Ectodermal cell (in vitro differentiated cells): ENCODE measurements at regions not wholly inside any gene's neighbourhood (a gene's known extent, or its start where the extent isn't known, plus 50 kb on each side); places are given as distances from the start of the nearest gene placed in this dataset.

ENCODE experiments used
- H3K27ac ChIP-seq: 2 replicates; pipeline ENCODE4 v1.7.0; 2013; ENCODE audit warnings: mild to moderate bottlenecking, low read depth, low read length; ENCODE audit not compliant: insufficient read depth, poor library complexity, severe bottlenecking
- H3K27me3 ChIP-seq: 2 replicates; pipeline ENCODE4 v1.7.0; 2013; ENCODE audit warnings: mild to moderate bottlenecking, low read length; ENCODE audit not compliant: insufficient read depth, control insufficient read depth, poor library complexity, severe bottlenecking
- H3K36me3 ChIP-seq: one replicate; pipeline ENCODE4 v1.7.0; 2013; ENCODE audit warnings: low read length; ENCODE audit not compliant: control insufficient read depth, insufficient read depth
- H3K4me1 ChIP-seq: one replicate; pipeline ENCODE4 v1.7.0; 2013; ENCODE audit warnings: low read length; ENCODE audit not compliant: control insufficient read depth, insufficient read depth
- H3K4me3 ChIP-seq: 2 replicates; pipeline ENCODE4 v1.7.0; 2013; ENCODE audit warnings: low read depth, low read length, control low read depth; ENCODE audit not compliant: insufficient read depth
- H3K9me3 ChIP-seq: 2 replicates; pipeline ENCODE4 v1.7.0; 2013; ENCODE audit warnings: mild to moderate bottlenecking, low read length, moderate library complexity; ENCODE audit not compliant: control insufficient read depth
- WGBS, 2 experiments: methylation state at CpG; one replicate each; pipeline ENCODE4 v1.1.7; 2013; ENCODE audit warnings: missing lambda C conversion rate in 2 of 2; 5-methylcytosine and 5-hydroxymethylcytosine counted together

GRCh38 chr4:189090174-189090814 lies 850.4 kb upstream of the FRG1 start:
- H3K4me3 ChIP-seq, result no peak overlapping the region
- no peaks in the 10 kb centered on the region for H3K4me1 ChIP-seq
- H3K27ac ChIP-seq, result no peak overlapping the region
- no peaks in the 10 kb centered on the region for H3K36me3 ChIP-seq
- H3K27me3 ChIP-seq, result no peaks in the 10 kb centered on the region
- no peaks in the 10 kb centered on the region for H3K9me3 ChIP-seq
- 86 to 100% methylated on average over 1 of the region's 2 CpGs for WGBS, 2 experiments

DNA sequence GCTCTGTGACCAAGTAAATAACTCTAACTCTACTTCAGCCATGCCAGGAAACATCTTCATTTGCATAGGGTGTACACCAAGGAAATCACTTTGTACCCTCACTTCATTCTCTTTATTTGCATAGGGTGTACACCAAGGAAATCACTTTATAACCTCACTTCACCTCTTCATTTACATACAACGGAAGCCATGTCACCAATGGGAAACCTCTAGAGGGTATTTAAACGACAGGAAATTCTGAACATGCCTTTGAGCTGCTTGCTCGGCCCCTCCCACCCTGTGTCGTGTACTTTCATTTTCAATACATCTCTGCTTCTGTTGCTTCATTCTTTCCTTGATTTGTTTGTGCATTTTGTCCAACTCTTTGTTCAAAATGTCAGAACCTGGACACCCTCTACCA lies 848.1 kb upstream of the FRG1 start:
- no peaks in the 10 kb centered on the region for H3K4me1 ChIP-seq
- H3K9me3 ChIP-seq, result no peaks in the 10 kb centered on the region
- no peak overlapping the region for H3K27ac ChIP-seq
- no peak overlapping the region for H3K4me3 ChIP-seq
- no peaks in the 10 kb centered on the region for H3K27me3 ChIP-seq
- 87 to 91% methylated on average over 4 of the region's 4 CpGs for WGBS, 2 experiments
- no peaks in the 10 kb centered on the region for H3K36me3 ChIP-seq

- Histone ChIP-seq H3K4me3 (no peak overlapping the region), H3K36me3 (no peaks in the 10 kb centered on the region)
- WGBS, 2 experiments, result 93 to 96% methylated on average over 16 of the region's 16 CpGs
These were observed 844.6 kb upstream of the FRG1 start for GRCh38 chr4:189096108-189096507.

DNA sequence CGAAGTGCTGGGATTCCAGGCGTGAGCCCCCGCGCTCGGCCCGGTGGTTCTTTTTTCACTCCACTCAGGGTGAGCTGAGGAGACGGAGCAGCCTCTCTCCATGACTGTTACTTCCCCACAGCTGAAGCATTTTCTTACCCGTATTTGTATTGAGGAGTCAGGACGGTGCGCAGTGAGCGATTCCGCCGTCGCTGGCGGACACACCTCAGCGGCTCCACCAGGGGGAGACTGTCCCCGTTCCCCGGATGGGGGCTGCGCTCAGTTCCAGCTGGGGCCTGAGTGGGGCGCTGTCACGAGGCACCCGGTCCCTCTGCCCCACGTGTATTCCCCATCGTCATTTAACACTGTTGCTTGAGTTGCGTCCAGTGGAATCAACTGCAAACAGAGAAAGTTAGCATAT lies 844.0 kb upstream of the FRG1 start:
- H3K4me3 ChIP-seq, result no peak overlapping the region
- WGBS, 2 experiments, result 95 to 97% methylated on average over 25 of the region's 25 CpGs
- no peaks in the 10 kb centered on the region for H3K27me3 ChIP-seq
- no peaks in the 10 kb centered on the region for H3K4me1 ChIP-seq
- H3K36me3 ChIP-seq, result no peaks in the 10 kb centered on the region
- H3K27ac ChIP-seq, result no peak overlapping the region
- no peaks in the 10 kb centered on the region for H3K9me3 ChIP-seq

More at GRCh38 chr4:189096108-189096507, 844.6 kb upstream of the FRG1 start:
- H3K9me3 ChIP-seq, result no peaks in the 10 kb centered on the region
- no peak overlapping the region for H3K27ac ChIP-seq
- H3K4me1 ChIP-seq, result no peaks in the 10 kb centered on the region
- H3K27me3 ChIP-seq, result no peaks in the 10 kb centered on the region

- Histone ChIP-seq H3K27me3 (no peaks in the 10 kb centered on the region), H3K4me3 (no peak overlapping the region), H3K9me3 (no peaks in the 10 kb centered on the region), H3K27ac (no peak overlapping the region), H3K4me1 (no peaks in the 10 kb centered on the region), H3K36me3 (no peaks in the 10 kb centered on the region)
- WGBS, 2 experiments, result 92 to 95% methylated on average over 16 of the region's 16 CpGs
These were observed 841.6 kb upstream of the FRG1 start for GRCh38 chr4:189098932-189099696.

DNA sequence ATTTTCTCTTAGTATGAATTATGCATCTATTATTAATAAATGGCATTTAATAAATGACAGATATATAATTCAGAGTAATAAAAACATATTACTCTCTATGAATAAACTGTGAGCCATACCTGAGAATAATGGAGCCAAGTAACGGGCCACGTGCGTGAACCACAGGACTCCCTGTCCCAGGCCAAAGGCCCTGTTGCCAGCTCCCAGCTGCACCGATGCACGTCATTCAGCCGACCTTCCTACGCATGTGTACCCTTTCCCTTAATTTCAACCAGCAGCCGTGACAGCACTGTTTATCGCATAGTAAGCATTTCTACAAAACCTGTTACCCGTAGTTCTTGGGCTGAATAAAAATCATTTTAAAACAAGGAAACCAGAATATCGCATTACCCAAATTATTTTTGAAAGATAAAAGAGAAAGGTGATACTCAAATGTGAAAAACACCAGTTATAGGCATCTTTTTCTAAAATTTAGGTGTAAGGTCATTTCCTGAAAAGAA lies 827.2 kb upstream of the FRG1 start:
- Histone ChIP-seq H3K9me3 (no peaks in the 10 kb centered on the region), H3K4me3 (no peak overlapping the region), H3K4me1 (no peaks in the 10 kb centered on the region), H3K27me3 (no peaks in the 10 kb centered on the region), H3K36me3 (no peaks in the 10 kb centered on the region), H3K27ac (no peak overlapping the region)
- 95% methylated on average over 10 to 11 of the region's 11 CpGs for WGBS, 2 experiments

GRCh38 chr4:189117426-189117825 lies 823.2 kb upstream of the FRG1 start:
- no peaks in the 10 kb centered on the region for H3K27me3 ChIP-seq
- H3K9me3 ChIP-seq, result no peaks in the 10 kb centered on the region
- H3K4me3 ChIP-seq, result no peak overlapping the region
- no peaks in the 10 kb centered on the region for H3K4me1 ChIP-seq
- H3K27ac ChIP-seq, result no peak overlapping the region
- H3K36me3 ChIP-seq, result no peaks in the 10 kb centered on the region
- 100% methylated on average over 1 of the region's 1 CpG for WGBS, 2 experiments

DNA sequence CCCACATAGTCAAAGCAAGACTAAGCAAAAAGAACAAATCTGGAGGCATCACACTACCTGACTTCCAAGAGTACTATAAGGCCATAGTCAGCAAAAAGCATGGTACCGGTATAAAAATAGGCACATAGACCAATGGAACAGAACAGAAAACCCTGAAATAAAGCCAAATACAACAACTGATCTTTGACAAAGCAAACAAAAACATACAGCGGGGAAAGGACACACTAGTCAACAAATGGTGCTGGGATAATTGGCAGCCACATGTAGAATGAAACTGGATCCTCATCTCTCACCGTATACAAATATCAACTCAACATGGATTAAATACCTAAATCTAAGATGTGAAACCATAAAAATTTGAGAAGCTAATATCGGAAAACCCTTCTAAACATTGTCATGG lies 819.3 kb upstream of the FRG1 start:
- 93 to 97% methylated on average over 4 of the region's 4 CpGs for WGBS, 2 experiments
- H3K27me3 ChIP-seq, result no peaks in the 10 kb centered on the region
- H3K4me3 ChIP-seq, result no peak overlapping the region
- H3K9me3 ChIP-seq, result no peaks in the 10 kb centered on the region
- H3K27ac ChIP-seq, result no peak overlapping the region
- no peaks in the 10 kb centered on the region for H3K4me1 ChIP-seq
- no peaks in the 10 kb centered on the region for H3K36me3 ChIP-seq

GRCh38 chr4:189124149-189124758 lies 816.4 kb upstream of the FRG1 start:
- Histone ChIP-seq H3K4me1 (no peaks in the 10 kb centered on the region), H3K27me3 (no peaks in the 10 kb centered on the region), H3K9me3 (no peaks in the 10 kb centered on the region), H3K36me3 (no peaks in the 10 kb centered on the region), H3K27ac (no peak overlapping the region), H3K4me3 (no peak overlapping the region)
- WGBS, 2 experiments, result 42 to 50% methylated on average over 8 of the region's 10 CpGs

DNA sequence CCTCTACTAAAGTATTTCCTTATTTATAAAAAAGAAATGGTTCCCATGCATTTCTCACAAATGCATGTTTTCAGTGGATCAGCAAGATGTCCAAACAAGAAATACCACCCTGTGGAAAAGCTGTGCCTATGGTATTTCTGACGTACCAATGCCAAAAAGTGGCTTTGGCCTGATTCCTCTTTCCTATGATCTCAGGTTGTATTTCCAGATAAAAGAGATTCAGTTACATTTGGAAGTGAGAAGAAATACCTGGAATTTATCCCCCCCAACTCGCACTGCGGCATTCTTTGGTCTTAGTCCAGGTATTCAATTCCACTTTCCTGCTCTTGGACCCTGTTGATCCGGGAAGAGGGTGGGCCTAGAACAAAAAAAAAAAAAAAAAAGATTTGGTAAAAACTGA lies 815.9 kb upstream of the FRG1 start:
- Histone ChIP-seq H3K27me3 (no peaks in the 10 kb centered on the region), H3K4me3 (no peak overlapping the region), H3K36me3 (no peaks in the 10 kb centered on the region), H3K4me1 (no peaks in the 10 kb centered on the region), H3K9me3 (no peaks in the 10 kb centered on the region), H3K27ac (no peak overlapping the region)
- 92 to 96% methylated on average over 4 of the region's 4 CpGs for WGBS, 2 experiments
